WTC11 (cell line): ENCODE measurements at regions not wholly inside any gene's neighbourhood (a gene's known extent, or its start where the extent isn't known, plus 50 kb on each side); places are given as distances from the start of the nearest gene placed in this dataset.

Experiments
- ATAC-seq: fragments of 200-7000 bp; cut with Tn5 transposase; 2 replicates; pipeline ENCODE4 v1.10.0; 2021; ENCODE audit warnings: mild to moderate bottlenecking, moderate library complexity
- CTCF ChIA-PET: fragments of 300-600 bp; sonication (Branson Sonifier 250); formaldehyde crosslinking; loops from one replicate; lab custom pipeline; 2021; ENCODE audit warnings: antibody characterized with exemption; lab: Charles Lee
- POLR2A ChIA-PET: fragments of 350-600 bp; sonication (Branson Sonifier 250); formaldehyde crosslinking; loops from one replicate; lab custom pipeline; 2021; ENCODE audit warnings: antibody characterized with exemption; lab: Charles Lee
- DNase-seq: peaks from one replicate; pipeline ENCODE4 v3.0.0; 2021; ENCODE audit warnings: low spot score
- H3K27ac Mint-ChIP-seq: 2 replicates; pipeline ENCODE4 v1.8.0; 2021; ENCODE audit warnings: mixed read lengths
- H3K27me3 Mint-ChIP-seq: 2 replicates; pipeline ENCODE4 v1.8.0; 2021; ENCODE audit warnings: low read depth, mild to moderate bottlenecking, moderate library complexity, mixed read lengths
- H3K36me3 Mint-ChIP-seq: 2 replicates; pipeline ENCODE4 v1.8.0; 2021; ENCODE audit warnings: mixed read lengths
- H3K4me1 Mint-ChIP-seq: 2 replicates; pipeline ENCODE4 v1.8.0; 2022; ENCODE audit warnings: mixed read lengths
- H3K4me3 Mint-ChIP-seq: 2 replicates; pipeline ENCODE4 v1.8.0; 2021; ENCODE audit warnings: mild to moderate bottlenecking, moderate library complexity, mixed read lengths
- H3K9me3 Mint-ChIP-seq: 2 replicates; pipeline ENCODE4 v1.8.0; 2021; ENCODE audit warnings: mixed read lengths
- AR ChIP-seq: fragments of 250-450 bp; sonication (Bioruptor Pico); IDR thresholded peaks from 2 replicates; pipeline ENCODE4 v1.9.0; 2021; ENCODE audit warnings: mild to moderate bottlenecking
- ATF6 ChIP-seq: sonication (generic); formaldehyde crosslinking; IDR thresholded peaks from 2 replicates; pipeline ENCODE4 v1.8.1; 2023; ENCODE audit warnings: mild to moderate bottlenecking, missing genetic modification reagents
- CREB1 ChIP-seq: sonication (generic); formaldehyde crosslinking; IDR thresholded peaks from 2 replicates; pipeline ENCODE4 v1.8.0; 2023; ENCODE audit warnings: mild to moderate bottlenecking, missing genetic modification reagents
- ELF4 ChIP-seq: sonication (generic); formaldehyde crosslinking; IDR thresholded peaks from 2 replicates; pipeline ENCODE4 v1.8.1; 2022; ENCODE audit warnings: low read depth, mild to moderate bottlenecking, moderate library complexity, missing genetic modification reagents
- ESRRA ChIP-seq: sonication (generic); formaldehyde crosslinking; IDR thresholded peaks from 2 replicates; pipeline ENCODE4 v1.8.1; 2022; ENCODE audit warnings: mild to moderate bottlenecking, missing genetic modification reagents, borderline replicate concordance
- FOXJ3 ChIP-seq: sonication (generic); formaldehyde crosslinking; IDR thresholded peaks from 2 replicates; pipeline ENCODE4 v1.9.0; 2021; ENCODE audit warnings: missing genetic modification reagents, mild to moderate bottlenecking, borderline replicate concordance
- FOXP4 ChIP-seq: sonication (generic); formaldehyde crosslinking; IDR thresholded peaks from 2 replicates; pipeline ENCODE4 v1.8.0; 2022; ENCODE audit warnings: mild to moderate bottlenecking, missing genetic modification reagents
- IRF2 ChIP-seq: sonication (generic); formaldehyde crosslinking; IDR thresholded peaks from 2 replicates; pipeline ENCODE4 v1.8.0; 2022; ENCODE audit warnings: low read depth, missing genetic modification reagents, borderline replicate concordance
- MYBL2 ChIP-seq: sonication (generic); formaldehyde crosslinking; IDR thresholded peaks from 2 replicates; pipeline ENCODE4 v1.8.1; 2023; ENCODE audit warnings: mild to moderate bottlenecking, moderate library complexity, missing genetic modification reagents
- NFATC4 ChIP-seq: fragments of 250-450 bp; sonication (Bioruptor Pico); IDR thresholded peaks from 2 replicates; pipeline ENCODE4 v1.9.0; 2021; ENCODE audit warnings: mild to moderate bottlenecking
- OVOL2 ChIP-seq: fragments of 250-450 bp; sonication (Bioruptor Pico); IDR thresholded peaks from 2 replicates; pipeline ENCODE4 v1.9.0; 2021; ENCODE audit warnings: mild to moderate bottlenecking, borderline replicate concordance
- PRDM15 ChIP-seq: sonication (generic); formaldehyde crosslinking; IDR thresholded peaks from 2 replicates; pipeline ENCODE4 v1.8.0; 2022; ENCODE audit warnings: missing genetic modification reagents
- PREB ChIP-seq: sonication (generic); formaldehyde crosslinking; IDR thresholded peaks from 2 replicates; pipeline ENCODE4 v1.8.1; 2022; ENCODE audit warnings: mild to moderate bottlenecking, missing genetic modification reagents, moderate library complexity, borderline replicate concordance
- SMAD4 ChIP-seq: sonication (generic); formaldehyde crosslinking; IDR thresholded peaks from 2 replicates; pipeline ENCODE4 v1.8.0; 2022; ENCODE audit warnings: mild to moderate bottlenecking, missing genetic modification reagents
- TP53 ChIP-seq: sonication (generic); formaldehyde crosslinking; IDR thresholded peaks from 2 replicates; pipeline ENCODE4 v1.8.1; 2023; ENCODE audit warnings: mild to moderate bottlenecking, missing genetic modification reagents
- ZNF232 ChIP-seq: sonication (generic); formaldehyde crosslinking; IDR thresholded peaks from 2 replicates; pipeline ENCODE4 v1.8.0; 2022; ENCODE audit warnings: mild to moderate bottlenecking, missing genetic modification reagents
- TF ChIP-seq, protein P1 (sequence below): sonication (generic); formaldehyde crosslinking; IDR thresholded peaks from 2 replicates; pipeline ENCODE4 v1.8.1; 2022; ENCODE audit warnings: low read depth, missing genetic modification reagents, borderline replicate concordance

DNA sequence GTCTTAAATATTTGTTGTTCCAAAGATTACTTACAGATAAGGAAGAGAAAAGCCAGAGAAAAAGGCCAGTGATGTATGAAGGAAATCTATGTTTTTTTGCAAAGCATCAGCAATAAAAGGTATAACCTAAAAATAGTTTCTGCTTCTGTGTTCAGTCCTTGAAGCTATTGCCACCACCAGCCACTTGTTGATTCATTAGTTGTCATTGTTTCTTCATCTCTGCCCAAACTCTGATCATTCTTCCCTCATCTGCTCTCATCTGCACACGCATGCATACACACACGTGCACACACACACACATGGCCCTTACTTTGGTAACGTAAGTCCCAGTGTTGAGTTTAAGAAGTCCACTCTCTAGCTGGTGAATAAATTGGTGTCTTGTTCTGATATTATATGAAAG is 540.7 kb downstream of the GATA3 start (continued):
- no peak for TF ChIP-seq FOXP4
- TF ChIP-seq FOXJ3 (CRISPR knock-in tag): no peak
- no peak for TF ChIP-seq CREB1 (CRISPR knock-in tag)
- TF ChIP-seq PRDM15 (CRISPR knock-in tag): no peak
- no peak for TF ChIP-seq OVOL2 (CRISPR knock-in tag)
- TF ChIP-seq ESRRA (CRISPR knock-in tag): no peak
- TF ChIP-seq NFATC4 (CRISPR knock-in tag): no peak
- TF ChIP-seq IRF2: no peak
- TF ChIP-seq, protein P1, sequence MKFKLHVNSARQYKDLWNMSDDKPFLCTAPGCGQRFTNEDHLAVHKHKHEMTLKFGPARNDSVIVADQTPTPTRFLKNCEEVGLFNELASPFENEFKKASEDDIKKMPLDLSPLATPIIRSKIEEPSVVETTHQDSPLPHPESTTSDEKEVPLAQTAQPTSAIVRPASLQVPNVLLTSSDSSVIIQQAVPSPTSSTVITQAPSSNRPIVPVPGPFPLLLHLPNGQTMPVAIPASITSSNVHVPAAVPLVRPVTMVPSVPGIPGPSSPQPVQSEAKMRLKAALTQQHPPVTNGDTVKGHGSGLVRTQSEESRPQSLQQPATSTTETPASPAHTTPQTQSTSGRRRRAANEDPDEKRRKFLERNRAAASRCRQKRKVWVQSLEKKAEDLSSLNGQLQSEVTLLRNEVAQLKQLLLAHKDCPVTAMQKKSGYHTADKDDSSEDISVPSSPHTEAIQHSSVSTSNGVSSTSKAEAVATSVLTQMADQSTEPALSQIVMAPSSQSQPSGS (CRISPR knock-in tag): no peak

- POLR2A ChIA-PET: no interaction called here
- no peak overlapping the region for H3K27ac Mint-ChIP-seq
- ATAC-seq (no peak), DNase-seq (no peak)
- CTCF ChIA-PET: no interaction called here
- no peak overlapping the region for H3K4me3 Mint-ChIP-seq
- no peaks in the 10 kb centered on the region for H3K27me3 Mint-ChIP-seq
- no peaks in the 10 kb centered on the region for H3K36me3 Mint-ChIP-seq
- 0 out of 2 replicates have a peak, but pooled peaks cover 4% of the 10 kb centered on the region for H3K4me1 Mint-ChIP-seq
- H3K9me3 Mint-ChIP-seq: no peaks in the 10 kb centered on the region
- TF ChIP-seq ZNF232 (no peak), SMAD4 (CRISPR knock-in tag) (no peak), PRDM15 (CRISPR knock-in tag) (no peak), MYBL2 (CRISPR knock-in tag) (no peak), ELF4 (CRISPR knock-in tag) (no peak), ATF6 (CRISPR knock-in tag) (no peak), ESRRA (CRISPR knock-in tag) (no peak), AR (CRISPR knock-in tag) (no peak), PREB (no peak), TP53 (CRISPR knock-in tag) (no peak)
- TF ChIP-seq, protein P1 (CRISPR knock-in tag): no peak
These were observed 542.5 kb downstream of the GATA3 start for GRCh38 chr10:8596929-8597472.
